Endothelial cell of umbilical vein (primary cell): ENCODE measurements at regions not wholly inside any gene's neighbourhood (a gene's known extent, or its start where the extent isn't known, plus 50 kb on each side); places are given as distances from the start of the nearest gene placed in this dataset. TPM values are rescaled to one million over a fixed set of nuclear protein-coding genes. Genes with fewer than 3 reads are reported as not detected.

Experiments used
- BruUV-seq: library from RNA; stranded (reverse); fragments of 400-500 nt; replicated peaks from 2 replicates; lab custom pipeline; 2021; lab: Mats Ljungman, UMichigan
- CTCF ChIA-PET: fragments of 300-600, 350-600 bp; sonication (Branson Sonifier 250); formaldehyde crosslinking; loops from one replicate; lab custom pipeline; 2021; ENCODE audit warnings: antibody characterized with exemption, inconsistent platforms; lab: Charles Lee
- POLR2A ChIA-PET: fragments of 300-600, 350-600 bp; sonication (Branson Sonifier 250); formaldehyde crosslinking; loops from one replicate; lab custom pipeline; 2021; ENCODE audit warnings: antibody characterized with exemption, inconsistent platforms; lab: Charles Lee
- DNase-seq: peaks from one replicate; pipeline ENCODE4 v3.0.0-alpha.2; 2011; ENCODE audit warnings: low read depth, low spot score
- FAIRE-seq: peaks from 2 replicates; lab custom pipeline; 2011; peaks lifted over from hg19 to GRCh38; lab: Jason Lieb, UNC
- H2AFZ ChIP-seq: 2 replicates; pipeline ENCODE4 v1.6.0; 2012; ENCODE audit warnings: low read depth, low read length, control low read depth, inconsistent platforms
- H3K27ac ChIP-seq: 2 replicates; pipeline ENCODE4 v1.5.1; 2011; ENCODE audit warnings: low read depth, mild to moderate bottlenecking, control low read depth, low read length, moderate library complexity; ENCODE audit not compliant: insufficient read depth
- H3K27me3 ChIP-seq, 2 experiments: 2 replicates each; pipeline versions ENCODE4 v1.6.0 to v1.6.1; 2011; ENCODE audit warnings: low read length in 2 of 2, mixed read lengths in 1 of 2; ENCODE audit not compliant: control insufficient read depth in 2 of 2, insufficient read depth in 2 of 2
- H3K36me3 ChIP-seq, 2 experiments: 2 replicates in 1 of 2; 3 replicates in 1 of 2; pipeline ENCODE4 v1.5.1; 2011; ENCODE audit warnings: low read length in 2 of 2, mild to moderate bottlenecking in 1 of 2, moderate library complexity in 1 of 2; ENCODE audit not compliant: control insufficient read depth in 2 of 2, insufficient read depth in 2 of 2; ENCODE audit errors: extremely low read depth in 1 of 2
- H3K4me1 ChIP-seq: 3 replicates; pipeline ENCODE4 v1.5.1; 2011; ENCODE audit warnings: mild to moderate bottlenecking, low read length; ENCODE audit not compliant: control insufficient read depth, insufficient read depth; ENCODE audit errors: extremely low read depth
- H3K4me2 ChIP-seq: 2 replicates; pipeline ENCODE4 v1.6.1; 2011; ENCODE audit warnings: low read length, control low read depth, mixed read lengths; ENCODE audit not compliant: insufficient read depth
- H3K4me3 ChIP-seq, 3 experiments: fragments of 200-600 bp in 1 of 3; sonication (generic), shearing (Covaris generic) in 1 of 3; replicated peaks in 1 of 3; 2 replicates each; pipeline ENCODE4 v1.5.1; 2011 to 2016; ENCODE audit warnings: control low read depth in 3 of 3, low read length in 3 of 3, mild to moderate bottlenecking in 2 of 3, inconsistent platforms in 1 of 3, low read depth in 1 of 3, moderate library complexity in 1 of 3; ENCODE audit not compliant: insufficient read depth in 1 of 3
- H3K79me2 ChIP-seq: 2 replicates; pipeline ENCODE4 v1.6.0; 2012; ENCODE audit warnings: low read length, inconsistent platforms; ENCODE audit not compliant: control insufficient read depth, insufficient read depth
- H3K9ac ChIP-seq: replicated peaks from 2 replicates; pipeline ENCODE3; 2011; ENCODE audit warnings: low read length, control low read depth; ENCODE audit not compliant: insufficient read depth; ENCODE audit errors: extremely low read depth
- H3K9me1 ChIP-seq: replicated peaks from 3 replicates; pipeline ENCODE4 v1.6.0; 2011; ENCODE audit warnings: mild to moderate bottlenecking, low read length; ENCODE audit not compliant: control insufficient read depth, insufficient read depth; ENCODE audit errors: extremely low read depth
- H3K9me3 ChIP-seq: replicated peaks from 2 replicates; pipeline ENCODE4 v1.5.1; 2012; ENCODE audit warnings: low read length, inconsistent platforms; ENCODE audit not compliant: control insufficient read depth, insufficient read depth
- H4K20me1 ChIP-seq: replicated peaks from 2 replicates; pipeline ENCODE3; 2011; ENCODE audit warnings: mild to moderate bottlenecking, low read length; ENCODE audit not compliant: control insufficient read depth, insufficient read depth; ENCODE audit errors: extremely low read depth
- EZH2 ChIP-seq: IDR thresholded peaks from 2 replicates; pipeline ENCODE4 v1.6.1; 2012; ENCODE audit warnings: borderline replicate concordance, low read depth, mild to moderate bottlenecking, moderate library complexity, low read length, inconsistent platforms; ENCODE audit not compliant: severe bottlenecking
- FOS ChIP-seq: IDR thresholded peaks from 2 replicates; pipeline ENCODE4 v1.6.1; 2011; ENCODE audit warnings: mild to moderate bottlenecking, low read length, moderate library complexity, borderline replicate concordance; ENCODE audit not compliant: insufficient read depth
- GATA2 ChIP-seq: IDR thresholded peaks from 2 replicates; pipeline ENCODE4 v1.7.0; 2011; ENCODE audit warnings: low read depth, mild to moderate bottlenecking, moderate library complexity, mixed read lengths, low read length; ENCODE audit not compliant: insufficient read length, insufficient read depth
- JUN ChIP-seq: IDR thresholded peaks from 2 replicates; pipeline ENCODE4 v1.6.1; 2011; ENCODE audit warnings: borderline replicate concordance, low read depth; ENCODE audit not compliant: insufficient read length, insufficient read depth
- MYC ChIP-seq: IDR thresholded peaks from one replicate; pipeline ENCODE4 v1.6.1; 2011; ENCODE audit warnings: mild to moderate bottlenecking, low read depth, low read length
- POLR2A ChIP-seq: IDR thresholded peaks from 2 replicates; pipeline ENCODE4 v1.6.1; 2012; ENCODE audit warnings: low read depth, mild to moderate bottlenecking, control low read depth, low read length
- POLR2AphosphoS5 ChIP-seq: IDR thresholded peaks from 2 replicates; pipeline ENCODE4 v1.6.1; 2012; ENCODE audit warnings: low read depth, mild to moderate bottlenecking, control low read depth, low read length, moderate library complexity; ENCODE audit not compliant: insufficient read depth
- dilution Hi-C: fragments of 300-500 bp; cut with MboI; formaldehyde crosslinking; loops from one replicate; pipeline ENCODE4 v1.15.0; 2019; ENCODE audit warnings: low sequenced_read_pairs; ENCODE audit not compliant: extremely low pct_ligation_motif_present
- intact Hi-C: fragments of 100-400 bp; cut with micrococcal nuclease; formaldehyde crosslinking; loops from one replicate; pipeline ENCODE4 v1.10.0; 2022
- small RNA-seq: library from RNA; depleted of rRNA; stranded (forward); fragments of <200 nt; gene quantifications from one replicate; pipeline ENCODE3, GENCODE V24; 2012; ENCODE audit warnings: low replicate concordance, low read depth; ENCODE audit not compliant: insufficient read depth, insufficient read length
- TF ChIP-seq, protein P1 (sequence below), 2 donors: IDR thresholded peaks; 1 replicate in 1 of 2; 2 replicates in 1 of 2; pipeline ENCODE4 v1.5.1; 2011; ENCODE audit warnings: low read length in 2 of 2, mild to moderate bottlenecking in 2 of 2, moderate library complexity in 2 of 2, control low read depth in 1 of 2, inconsistent platforms in 1 of 2, low read depth in 1 of 2; ENCODE audit not compliant: insufficient read depth in 1 of 2; ENCODE audit errors: extremely low read depth in 1 of 2
- TF ChIP-seq, protein P2 (sequence below): IDR thresholded peaks from 2 replicates; pipeline ENCODE4 v1.6.1; 2011; ENCODE audit not compliant: insufficient read depth, insufficient read length

DNA sequence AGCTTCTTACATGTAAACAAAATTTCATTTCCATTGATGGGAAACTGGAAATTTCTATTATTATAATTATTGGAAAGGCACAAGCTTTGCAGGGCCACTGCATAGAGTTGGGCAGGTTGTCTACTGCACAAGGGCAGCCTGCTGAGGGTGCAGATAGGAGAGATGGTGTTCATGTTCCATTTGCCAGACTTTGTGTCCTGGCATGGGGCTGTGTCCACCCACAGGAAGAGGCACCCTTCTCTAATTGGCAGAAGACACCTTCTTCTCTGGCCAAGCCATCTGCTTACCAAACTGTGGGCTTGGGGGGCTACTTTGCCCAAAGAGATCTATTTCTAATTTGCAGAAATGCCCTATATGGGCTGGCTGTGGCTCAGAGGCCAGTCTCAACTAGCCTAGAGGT is 140.7 kb downstream of the GATB start:
- POLR2A ChIA-PET: no interaction called here

More for the DNA sequence above, 140.7 kb downstream of the GATB start:
- DNase-seq (no peak), FAIRE-seq (no peak)
- H3K9ac ChIP-seq: no peak overlapping the region
- H2AFZ ChIP-seq: no peak overlapping the region
- no peaks in the 10 kb centered on the region for H3K36me3 ChIP-seq
- no peak overlapping the region for H3K27ac ChIP-seq
- H3K9me3 ChIP-seq: no peaks in the 10 kb centered on the region
- H3K4me3 ChIP-seq: no peak overlapping the region
- TF ChIP-seq, protein P1, sequence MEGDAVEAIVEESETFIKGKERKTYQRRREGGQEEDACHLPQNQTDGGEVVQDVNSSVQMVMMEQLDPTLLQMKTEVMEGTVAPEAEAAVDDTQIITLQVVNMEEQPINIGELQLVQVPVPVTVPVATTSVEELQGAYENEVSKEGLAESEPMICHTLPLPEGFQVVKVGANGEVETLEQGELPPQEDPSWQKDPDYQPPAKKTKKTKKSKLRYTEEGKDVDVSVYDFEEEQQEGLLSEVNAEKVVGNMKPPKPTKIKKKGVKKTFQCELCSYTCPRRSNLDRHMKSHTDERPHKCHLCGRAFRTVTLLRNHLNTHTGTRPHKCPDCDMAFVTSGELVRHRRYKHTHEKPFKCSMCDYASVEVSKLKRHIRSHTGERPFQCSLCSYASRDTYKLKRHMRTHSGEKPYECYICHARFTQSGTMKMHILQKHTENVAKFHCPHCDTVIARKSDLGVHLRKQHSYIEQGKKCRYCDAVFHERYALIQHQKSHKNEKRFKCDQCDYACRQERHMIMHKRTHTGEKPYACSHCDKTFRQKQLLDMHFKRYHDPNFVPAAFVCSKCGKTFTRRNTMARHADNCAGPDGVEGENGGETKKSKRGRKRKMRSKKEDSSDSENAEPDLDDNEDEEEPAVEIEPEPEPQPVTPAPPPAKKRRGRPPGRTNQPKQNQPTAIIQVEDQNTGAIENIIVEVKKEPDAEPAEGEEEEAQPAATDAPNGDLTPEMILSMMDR (IDR thresholded peaks at IDR 0.05; ENCODE audit: extremely low read depth in 1 of 2, insufficient read depth in 1 of 2, low read depth in 1 of 2, low read length in 2 of 2): no peak
- TF ChIP-seq FOS (no peak), EZH2 (no peak), GATA2 (no peak), JUN (no peak), MYC (no peak), POLR2A (no peak), POLR2AphosphoS5 (no peak)
- TF ChIP-seq, protein P2, sequence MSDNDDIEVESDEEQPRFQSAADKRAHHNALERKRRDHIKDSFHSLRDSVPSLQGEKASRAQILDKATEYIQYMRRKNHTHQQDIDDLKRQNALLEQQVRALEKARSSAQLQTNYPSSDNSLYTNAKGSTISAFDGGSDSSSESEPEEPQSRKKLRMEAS: no peak
- peaks cover 8 to 22% of the 10 kb centered on the region in 2 experiments for H3K27me3 ChIP-seq
- CTCF ChIA-PET: no interaction called here
- intact Hi-C loops (no loop called here), dilution Hi-C loops (no loop called here)
- no peaks in the 10 kb centered on the region for H4K20me1 ChIP-seq
- H3K9me1 ChIP-seq: no peaks in the 10 kb centered on the region
- H3K79me2 ChIP-seq: no peaks in the 10 kb centered on the region
- H3K4me1 ChIP-seq: no peaks in the 10 kb centered on the region
- no peak overlapping the region for H3K4me2 ChIP-seq
- BruUV-seq: no TSS peak

Small RNA genes in the stretch of these regions (small RNA-seq; reads per million reads assigned to genes)
- not detected for gene RN7SKP35
